Neural cell (in vitro differentiated cells): ENCODE measurements at regions not wholly inside any gene's neighbourhood (a gene's known extent, or its start where the extent isn't known, plus 50 kb on each side); places are given as distances from the start of the nearest gene placed in this dataset.

Experiments used
- CTCF ChIP-seq: fragments of 450-650 bp; IDR thresholded peaks from 2 replicates; pipeline ENCODE4 v1.5.1; 2014; ENCODE audit warnings: antibody characterized with exemption, mild to moderate bottlenecking, moderate library complexity; ENCODE audit not compliant: poor library complexity, severe bottlenecking
- POLR2AphosphoS5 ChIP-seq: IDR thresholded peaks from 2 replicates; pipeline ENCODE4 v1.6.1; 2012

GRCh38 chr18:25516747-25517498 lies 165.0 kb upstream of the ZNF521 start:
- TF ChIP-seq CTCF (no peak), POLR2AphosphoS5 (no peak)
